Glomerular visceral epithelial cell (primary cell): ENCODE measurements at regions not wholly inside any gene's neighbourhood (a gene's known extent, or its start where the extent isn't known, plus 50 kb on each side); places are given as distances from the start of the nearest gene placed in this dataset.

Source experiments
- DNase-seq: peaks from one replicate; pipeline ENCODE4 v3.0.0-alpha.2; 2016; ENCODE audit errors: extremely low spot score

DNA sequence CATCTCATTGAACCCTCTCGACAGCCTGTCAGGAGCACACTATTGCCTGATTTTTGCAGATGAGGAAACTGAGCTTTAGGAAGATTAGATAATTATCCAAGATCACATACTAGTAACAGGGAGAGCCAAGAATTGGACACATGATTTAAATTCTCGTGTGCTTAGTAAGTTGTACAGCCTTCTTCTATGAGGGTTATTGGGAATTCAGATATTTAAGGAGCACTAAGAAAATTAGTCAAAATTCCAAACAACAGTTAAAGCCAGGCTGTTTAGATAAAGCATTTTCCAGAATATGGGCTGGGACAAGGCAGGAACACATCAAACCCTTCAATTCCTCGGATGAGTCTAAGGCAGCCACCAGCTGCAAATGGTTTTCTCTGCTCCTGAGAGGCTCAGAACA, 148.8 kb downstream of the TMEM30B start:
- no peak for DNase-seq

DNA sequence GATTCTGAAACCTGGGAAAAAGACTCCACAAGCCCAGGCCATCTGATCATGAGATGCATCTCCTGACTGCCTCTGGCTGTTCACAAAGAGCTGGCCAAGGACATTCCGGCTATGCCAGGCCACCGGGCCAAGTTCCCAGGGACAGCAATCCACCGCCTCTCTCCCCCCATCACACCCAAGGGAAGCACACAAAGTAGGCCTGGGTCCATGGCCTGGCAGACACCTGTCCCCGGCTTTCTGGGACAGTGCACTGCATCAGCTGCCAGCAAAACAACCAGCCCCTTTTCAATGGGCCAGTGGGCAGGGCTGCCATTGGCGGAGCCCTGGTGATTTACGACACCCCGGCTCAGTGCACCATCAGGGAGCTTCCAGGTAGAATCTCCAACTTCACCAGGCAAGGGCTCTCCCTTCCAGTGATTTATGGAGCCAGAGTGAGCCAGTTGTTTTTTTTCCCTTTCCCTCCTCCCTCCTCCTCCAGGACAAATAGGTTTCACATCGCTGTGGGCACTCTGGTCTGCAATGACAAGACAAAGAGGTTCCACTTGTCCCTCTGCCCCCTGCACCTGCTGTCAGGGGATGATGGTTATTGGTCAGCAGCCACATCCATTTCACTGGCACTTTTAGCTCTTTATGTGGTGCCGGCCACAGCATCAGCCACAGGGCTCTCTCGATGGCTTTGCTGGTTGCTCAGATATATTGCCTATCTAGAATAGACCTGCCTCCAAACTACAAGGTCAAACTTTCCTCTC, 149.6 kb downstream of the SLC38A6 start:
- DNase-seq = no peak

DNA sequence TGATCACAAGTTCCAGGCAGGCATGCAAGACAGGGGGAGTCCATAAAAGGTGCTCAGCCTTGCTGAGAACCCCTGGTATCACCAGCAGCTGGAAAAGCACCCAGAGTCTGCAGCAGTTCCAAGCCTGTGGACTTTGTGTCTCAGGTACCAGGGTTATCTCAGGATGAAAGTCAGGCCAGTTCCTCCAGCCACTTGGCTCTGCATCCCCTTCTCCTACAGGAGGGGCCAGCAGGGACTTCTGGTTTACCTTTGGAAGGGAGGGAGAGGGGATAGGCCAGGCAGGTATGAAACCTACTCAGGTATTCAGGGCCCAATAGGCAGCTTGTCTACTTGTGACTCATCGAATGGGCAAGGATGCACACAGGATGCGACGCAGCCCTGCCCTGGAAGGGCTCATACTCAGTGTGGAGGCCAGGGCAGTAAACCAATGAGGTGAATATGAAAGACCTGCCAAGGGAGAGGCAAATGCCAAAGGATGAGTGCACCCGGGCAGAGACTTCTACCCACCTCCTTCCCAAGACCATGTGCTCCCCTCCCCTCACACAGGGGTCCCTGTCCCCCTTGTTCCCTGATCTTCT, 148.2 kb downstream of the SLC38A6 start:
- no peak for DNase-seq

DNA sequence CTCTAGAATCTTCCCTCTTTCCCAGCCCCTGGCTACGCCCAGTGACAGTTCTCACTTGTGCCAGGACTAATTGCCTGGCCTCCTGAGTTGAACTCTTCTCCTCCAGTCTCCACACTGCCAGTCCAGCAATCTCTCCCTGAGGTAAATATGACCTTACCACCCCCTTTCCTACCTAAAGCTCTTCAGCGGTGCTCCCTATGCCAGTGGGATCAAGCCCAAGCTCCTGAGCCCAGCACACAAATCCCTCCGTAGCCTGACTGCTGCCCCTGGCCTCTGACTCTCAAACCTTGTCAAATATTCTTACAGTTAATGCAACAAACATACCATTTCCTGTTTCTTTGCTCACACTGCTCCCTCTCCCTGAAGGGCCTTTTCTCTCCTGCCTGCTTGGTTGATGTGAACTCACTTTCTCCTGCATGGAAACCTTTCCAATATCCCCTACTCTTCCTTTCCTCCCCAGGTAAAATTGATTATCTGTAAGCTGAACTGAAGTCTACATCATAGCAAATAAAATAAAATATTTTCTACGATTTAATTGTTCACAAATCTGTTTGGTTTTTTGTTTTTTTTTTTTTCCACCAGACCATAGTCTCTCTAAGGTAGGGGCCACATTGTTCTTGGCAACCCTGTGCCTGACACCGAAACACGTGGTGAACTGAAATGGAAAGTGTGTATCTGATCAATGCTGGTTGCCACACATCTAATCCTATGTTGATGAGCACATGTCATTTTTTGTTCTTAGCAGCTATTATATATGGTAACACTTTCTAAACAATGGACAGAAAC, 147.5 kb downstream of the SLC38A6 start:
- DNase-seq = no peak

DNA sequence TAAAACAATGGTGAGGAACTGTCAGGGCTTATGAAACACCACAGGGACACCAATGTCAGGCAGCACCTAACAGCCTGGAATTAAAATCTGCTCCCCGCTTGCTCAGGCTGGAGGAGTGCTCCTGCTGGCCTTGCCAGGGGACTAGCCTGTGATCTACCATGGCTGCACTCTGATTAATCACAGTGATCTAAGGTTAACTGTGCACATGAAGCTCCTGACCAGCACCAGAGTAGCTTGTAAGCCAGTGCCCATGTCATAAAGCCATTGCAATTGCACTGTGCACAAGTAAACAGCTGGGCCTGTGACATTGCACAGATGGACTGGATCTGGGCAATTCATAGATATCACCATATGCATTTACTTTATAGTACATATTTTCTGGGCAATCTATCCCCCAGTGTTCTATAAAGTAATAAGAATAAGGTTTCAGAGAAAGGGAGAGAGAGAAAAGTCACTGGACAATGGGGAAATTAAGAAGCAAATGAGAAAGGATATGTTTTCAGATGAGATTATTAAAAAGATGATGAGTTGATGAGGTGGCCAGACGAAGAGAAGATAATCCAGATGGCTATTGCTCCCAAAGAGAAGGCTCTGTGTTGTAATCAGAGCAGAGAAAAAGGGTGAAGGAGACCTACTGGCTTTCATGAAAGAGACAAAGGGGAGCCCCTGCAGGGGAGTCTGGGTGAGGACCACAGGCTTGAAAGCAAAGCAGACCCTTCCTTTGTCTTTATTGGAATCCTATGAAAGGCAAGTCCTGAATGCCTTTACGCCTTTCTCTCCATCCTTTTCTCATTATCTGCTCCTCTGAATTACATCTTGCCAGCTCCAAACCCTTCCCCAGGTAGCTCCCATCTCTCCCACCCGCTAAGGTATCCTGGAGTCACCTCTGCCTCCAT, 145.8 kb downstream of the SLC38A6 start:
- no peak for DNase-seq

DNA sequence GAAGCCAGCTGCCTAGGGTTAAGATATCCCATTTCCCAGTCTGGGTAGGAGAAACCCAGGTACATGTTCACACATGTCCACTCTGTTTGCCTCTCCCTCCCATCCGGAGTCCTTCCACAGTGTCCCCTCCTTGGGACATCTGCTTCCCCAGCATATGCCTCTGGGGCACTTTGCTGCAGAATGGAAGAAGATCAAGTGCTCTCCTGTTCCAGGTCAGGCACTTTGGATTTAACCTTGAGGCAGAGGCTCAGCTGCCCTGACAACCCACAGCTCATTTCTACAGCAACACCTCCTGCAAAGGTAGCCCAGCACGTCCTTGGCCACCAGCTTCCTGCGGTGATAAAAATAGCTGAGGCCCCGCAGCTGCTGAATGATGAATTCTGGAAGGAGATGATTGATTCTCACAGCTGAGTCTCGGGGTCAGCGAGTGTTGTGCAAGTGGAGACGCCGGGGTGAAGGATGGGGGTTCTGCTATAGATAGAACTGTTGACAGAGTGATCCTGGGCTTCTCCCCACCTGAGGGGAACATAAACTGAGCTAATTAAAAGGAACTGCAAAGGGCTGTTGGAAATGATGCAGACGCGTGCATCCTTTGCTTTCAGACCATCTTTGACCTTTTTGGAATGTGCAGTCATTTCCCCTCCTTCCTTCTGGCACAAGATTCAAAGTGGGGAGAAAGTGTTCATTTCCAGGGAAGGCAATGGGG, 145.0 kb downstream of the SLC38A6 start:
- no peak for DNase-seq

DNA sequence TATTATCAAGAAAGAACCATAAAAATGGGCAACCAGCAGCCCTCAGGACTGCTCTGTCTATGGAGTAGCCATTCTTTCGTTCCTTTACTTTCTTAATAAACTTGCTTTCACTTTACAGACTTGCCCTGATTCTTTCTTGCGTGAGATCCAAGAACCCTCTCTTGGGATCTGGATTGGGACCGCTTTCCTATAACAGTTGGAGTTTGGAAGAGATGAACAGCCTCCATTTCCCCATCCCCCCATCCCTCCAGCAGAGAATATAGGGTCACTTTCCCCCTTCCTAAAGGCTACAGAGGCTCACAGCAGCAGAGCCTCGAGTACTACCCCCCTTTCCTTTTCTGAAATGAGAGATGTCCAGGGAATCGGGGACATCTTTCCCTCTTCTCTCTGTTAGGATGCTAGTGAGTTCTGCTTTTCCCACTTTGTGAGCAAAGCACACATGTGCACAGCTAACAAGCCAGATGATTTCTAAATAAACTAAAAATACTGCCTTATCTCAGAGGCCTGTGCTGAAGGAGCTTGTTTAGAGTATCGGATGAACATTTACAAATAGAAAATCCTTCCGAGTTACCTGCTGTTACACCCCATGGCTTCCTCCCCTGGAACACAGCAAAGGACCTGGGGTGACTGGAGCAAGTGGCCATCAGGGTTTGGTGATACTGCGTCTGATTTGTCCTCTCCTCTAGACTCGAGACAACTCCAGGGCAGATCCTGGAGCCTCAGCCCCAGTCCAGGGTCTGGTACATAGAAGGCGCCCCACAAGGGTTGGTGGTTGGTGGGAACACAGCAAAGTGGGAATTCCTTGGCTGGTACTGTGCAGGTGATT, 144.2 kb downstream of the SLC38A6 start:
- DNase-seq = no peak

DNA sequence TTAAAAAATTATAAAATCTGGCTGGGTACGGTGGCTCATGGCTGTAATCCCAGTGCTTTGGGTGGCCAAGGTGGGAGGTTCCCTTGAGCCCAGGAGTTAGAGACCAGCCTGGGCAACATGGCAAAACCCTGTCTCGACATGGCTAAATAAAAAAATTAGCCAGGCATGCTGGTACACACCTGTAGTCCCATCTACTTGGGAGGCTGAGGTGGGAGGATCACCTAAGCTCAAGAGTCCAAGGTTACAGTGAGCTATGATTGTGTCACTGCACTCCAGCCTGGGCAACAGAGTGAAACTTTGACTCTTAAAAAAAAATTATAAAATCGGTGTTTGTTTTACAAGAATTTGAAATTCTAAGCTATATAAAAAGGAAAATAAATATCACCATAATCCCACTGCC, 141.8 kb downstream of the SLC38A6 start:
- DNase-seq = no peak

DNA sequence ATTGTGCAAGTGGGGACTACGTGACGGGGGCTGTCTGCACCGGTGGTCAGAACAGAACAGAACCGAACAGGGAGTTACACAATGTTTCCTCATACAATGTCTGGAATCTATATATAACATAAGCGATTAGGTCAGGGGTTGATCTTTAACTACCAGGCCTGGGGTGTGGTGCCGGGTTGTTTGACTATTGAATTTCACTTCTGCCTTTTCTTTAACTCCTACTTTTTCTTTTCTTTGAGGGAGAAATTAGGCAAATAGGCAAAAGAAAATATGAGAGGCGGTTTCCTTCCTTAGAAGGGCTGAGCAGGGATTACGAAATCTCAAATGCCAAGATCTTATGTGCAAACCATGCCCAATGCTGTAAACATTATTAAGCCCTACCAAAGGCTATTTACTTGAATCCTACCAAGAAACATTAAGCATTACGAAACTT, 140.3 kb downstream of the SLC38A6 start:
- no peak for DNase-seq

DNA sequence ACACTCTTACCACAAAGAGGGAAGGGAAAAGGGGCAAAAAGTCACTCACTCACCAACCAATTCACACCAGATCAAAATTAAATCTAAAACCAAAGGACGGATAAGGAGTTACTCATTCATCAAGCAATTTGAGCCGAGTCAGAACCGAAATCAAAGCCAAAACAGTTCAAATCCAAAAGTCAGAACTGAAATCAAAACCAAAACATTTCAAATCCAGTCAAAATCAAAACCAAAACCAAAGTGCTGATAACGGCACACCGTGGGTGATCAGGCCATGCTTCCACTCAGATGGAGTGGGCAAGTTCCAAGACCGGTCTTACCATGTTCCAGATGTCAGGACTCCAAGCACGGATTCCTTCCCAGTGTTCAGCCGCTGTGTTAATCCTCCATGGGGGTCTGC, 139.5 kb downstream of the SLC38A6 start:
- no peak for DNase-seq

DNA sequence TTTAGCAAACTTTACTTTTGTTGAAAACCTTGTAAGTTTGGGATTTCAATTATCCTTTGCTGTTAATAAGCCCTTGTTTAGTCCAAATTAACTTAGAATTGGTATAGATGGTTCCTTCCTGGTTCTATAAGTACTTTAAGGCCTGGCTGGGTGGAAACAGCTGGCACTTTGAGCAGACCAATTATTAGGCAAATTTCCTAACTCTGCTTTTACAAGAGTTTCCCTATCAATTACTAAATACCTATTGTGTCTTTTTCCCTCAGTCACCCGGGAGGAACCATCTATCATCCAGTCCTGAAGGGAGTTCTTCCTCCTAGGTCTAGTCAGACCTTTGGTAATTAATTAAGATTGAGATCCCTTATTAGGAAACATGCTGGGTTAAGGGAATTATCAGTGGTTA, 138.0 kb downstream of the SLC38A6 start:
- DNase-seq = no peak

DNA sequence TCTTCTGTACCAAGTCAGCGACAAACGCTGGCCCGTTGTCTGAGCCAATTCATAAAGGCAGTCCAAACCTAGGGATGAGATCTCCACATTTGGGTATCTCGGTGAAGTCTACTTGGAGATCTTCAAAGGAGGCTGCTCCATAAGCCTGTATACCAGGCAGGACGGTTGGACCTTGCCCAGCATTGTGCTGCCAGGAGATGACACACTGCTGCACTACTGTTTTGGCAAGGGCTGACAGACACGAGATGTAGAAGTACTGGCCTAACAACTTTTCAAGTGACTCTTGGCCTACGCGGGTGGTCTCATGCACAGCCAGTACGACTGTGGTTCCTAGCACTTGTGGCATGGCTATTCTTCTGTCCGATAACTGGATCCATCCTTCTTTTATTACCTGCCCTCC, 135.3 kb downstream of the SLC38A6 start:
- DNase-seq = no peak

DNA sequence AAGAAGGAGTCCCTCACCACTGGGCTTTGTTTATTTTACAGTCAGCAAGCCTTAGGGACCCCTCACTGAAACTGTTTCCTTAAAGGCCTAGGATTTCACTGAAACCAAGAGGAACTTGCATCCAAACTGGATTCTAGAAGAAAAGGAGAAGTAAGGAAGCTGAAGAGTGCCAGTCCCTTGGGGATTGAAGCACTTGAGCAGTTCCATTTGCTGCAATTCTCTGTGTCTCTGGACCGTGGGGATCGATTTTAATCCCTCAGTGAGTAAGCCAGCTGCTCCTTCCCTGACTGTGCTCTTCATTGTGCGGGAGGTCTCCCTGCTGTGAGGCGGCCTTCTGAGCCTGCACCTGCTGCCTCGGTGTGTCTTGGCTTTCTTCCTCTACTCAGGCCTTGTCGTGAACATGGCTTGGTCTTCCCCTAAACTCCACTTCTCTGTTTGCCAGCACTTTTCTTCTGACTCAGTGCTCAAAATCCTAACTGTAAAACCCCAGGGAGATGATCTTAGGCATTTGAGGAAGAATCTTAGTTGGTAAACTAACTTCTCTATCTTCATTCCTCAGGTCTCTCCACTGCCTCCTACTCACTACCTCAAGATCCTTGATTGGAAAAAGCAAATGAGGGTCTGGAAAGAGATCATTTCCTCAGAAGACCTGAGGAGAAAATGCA, 132.6 kb downstream of the SLC38A6 start:
- no peak for DNase-seq

DNA sequence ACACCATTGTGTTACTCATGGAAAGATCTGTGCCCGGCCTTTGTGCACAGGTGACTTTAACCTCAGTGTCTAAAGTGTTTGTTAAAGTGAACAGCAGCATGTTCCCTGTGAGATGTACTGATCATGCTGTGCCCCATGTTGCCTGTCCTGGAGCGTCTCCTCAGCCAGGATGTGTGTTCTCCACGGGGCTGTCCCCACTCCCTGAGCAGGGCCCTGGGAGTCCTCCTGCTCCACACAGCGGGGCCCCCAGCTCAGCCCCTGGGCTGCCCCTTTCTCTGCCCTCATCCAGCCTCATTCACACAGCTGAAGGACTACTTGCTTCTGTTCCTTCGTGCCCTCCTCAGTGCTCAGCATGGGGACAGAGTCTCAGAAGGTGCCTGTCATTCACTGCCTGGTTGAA, 131.5 kb downstream of the SLC38A6 start:
- DNase-seq = no peak

DNA sequence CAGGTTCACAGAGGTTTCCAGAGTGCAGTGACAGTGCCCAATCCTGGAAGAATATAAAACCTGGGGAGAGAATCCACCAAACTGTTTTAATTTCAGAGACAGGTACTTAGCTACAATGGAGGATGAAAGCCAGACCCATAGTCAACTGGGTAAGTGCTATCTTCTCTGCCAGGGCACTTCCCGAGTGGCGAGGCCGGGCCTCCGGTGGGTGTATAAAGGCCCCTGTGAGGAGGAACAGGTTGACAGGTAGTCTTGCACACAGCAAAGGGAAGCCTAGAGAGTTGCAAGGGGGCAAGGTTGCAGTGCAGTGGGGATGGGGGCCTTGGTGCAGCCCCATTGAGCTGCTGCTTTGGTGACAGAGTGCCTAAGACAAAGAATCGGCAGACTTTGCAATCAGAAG, 130.7 kb downstream of the SLC38A6 start:
- DNase-seq = no peak

DNA sequence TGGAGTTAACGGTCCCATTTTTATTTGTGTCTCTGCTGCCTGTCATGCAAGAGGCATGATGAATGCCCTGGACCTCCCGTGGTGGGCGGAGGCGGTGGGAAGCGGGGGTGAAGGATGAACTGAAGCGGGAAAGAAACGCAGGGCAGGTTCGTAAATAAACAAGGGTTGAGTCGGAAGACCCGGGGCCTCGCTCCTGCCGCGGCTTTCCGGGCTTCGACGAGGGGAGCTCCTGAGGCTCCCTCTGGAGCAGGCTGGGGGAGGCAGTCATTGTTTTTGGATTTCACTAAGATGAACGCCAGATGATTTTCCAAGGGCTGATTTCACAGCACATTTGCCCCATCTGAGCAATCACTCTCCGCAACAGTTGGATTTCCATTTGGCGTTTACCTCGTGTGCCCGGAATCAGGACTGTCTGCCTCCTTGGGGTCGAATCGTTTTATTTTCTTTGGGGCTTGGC, 130.2 kb downstream of the SLC38A6 start:
- DNase-seq = no peak

DNA sequence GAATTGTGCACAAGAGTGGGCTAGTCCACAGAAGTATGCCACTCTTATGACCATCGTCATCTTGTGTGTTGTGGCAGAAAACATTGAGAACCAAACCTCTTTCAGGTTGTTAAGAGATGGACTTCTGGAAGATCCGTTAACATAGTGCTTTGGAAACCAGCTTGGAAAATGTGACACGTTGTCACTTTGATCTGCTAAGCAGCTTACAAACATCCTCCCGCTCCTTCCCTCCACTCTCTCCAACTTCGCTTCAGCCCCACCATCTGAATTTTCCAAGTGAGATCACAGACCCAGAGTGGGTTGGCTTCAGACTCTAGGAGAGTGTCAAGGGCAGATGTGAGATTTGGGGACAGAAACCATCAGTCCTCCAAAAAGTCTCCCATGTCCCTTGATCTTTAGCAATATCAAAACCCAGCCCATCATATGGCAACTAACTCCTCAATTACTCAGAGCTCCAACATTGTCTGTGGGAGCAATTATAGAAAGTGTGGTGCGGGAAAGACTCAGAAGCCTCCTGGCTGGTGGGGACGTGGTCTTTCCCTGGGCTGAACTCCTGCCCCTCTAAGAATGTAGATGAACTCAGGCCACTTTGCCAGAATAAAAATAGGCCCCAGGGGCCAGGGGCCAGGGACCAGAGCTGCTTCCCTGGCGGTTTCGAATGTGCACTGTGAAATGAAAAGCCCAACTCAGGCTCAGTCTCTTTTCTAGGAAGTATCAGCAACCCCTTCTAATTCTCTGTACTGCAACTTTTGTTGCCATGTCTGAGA, 129.5 kb downstream of the SLC38A6 start:
- no peak for DNase-seq

DNA sequence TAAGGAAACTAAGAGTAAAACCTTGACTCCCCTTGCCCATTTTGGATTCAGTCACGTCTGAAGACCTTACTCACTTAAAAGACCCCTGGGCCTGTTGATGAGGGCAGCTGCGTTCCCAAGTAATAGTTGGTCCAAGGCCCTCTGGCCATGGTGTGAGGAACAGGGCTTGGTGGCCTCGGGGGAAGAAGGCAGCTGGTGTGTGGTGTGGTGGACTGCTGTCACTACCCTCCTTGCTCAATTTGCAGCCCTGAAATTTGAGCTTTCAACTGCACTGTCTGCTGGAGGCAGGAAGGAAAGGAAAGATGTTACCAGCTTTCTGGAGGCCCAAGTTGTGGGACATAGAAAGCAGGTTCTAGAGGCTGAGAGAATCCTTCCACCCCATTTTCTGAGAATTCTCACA, 128.2 kb downstream of the SLC38A6 start:
- no peak for DNase-seq
